ENCODE measurements at regions not wholly inside any gene's neighbourhood (a gene's known extent, or its start where the extent isn't known, plus 50 kb on each side); places are given as distances from the start of the nearest gene placed in this dataset.
"Not testable (repeated sequence)": the region's sequence is repeated elsewhere in the genome, so short reads cannot be mapped to it uniquely, and the experiment has no call there.

GRCh38 chr4:118410138-118410537 lies 57.3 kb upstream of the PRSS12 start:
- no peak for DNase-seq

DNA sequence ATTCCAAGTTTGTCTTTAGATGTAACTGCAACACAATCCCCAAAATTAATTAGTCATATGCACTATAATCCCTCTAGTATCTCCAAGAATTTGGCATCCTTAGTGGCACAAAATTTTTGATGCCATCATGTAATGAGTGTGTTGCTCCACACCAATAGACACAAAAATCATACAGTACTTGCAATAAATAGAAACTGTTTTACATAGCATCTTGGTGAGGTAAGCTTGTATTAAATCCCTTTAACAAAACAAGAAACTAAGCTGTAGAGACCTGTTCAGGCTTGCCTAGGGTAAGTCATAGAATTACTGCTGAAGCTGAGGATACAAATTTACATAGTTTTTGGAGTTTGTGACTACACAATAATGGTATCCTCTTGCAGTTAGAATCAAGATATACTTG lies 64.5 kb upstream of the PRSS12 start:
- DNase-seq, result no peak

GRCh38 chr4:118417800-118418199 lies 65.0 kb upstream of the PRSS12 start:
- DNase-seq, result not testable (repeated sequence)

DNA sequence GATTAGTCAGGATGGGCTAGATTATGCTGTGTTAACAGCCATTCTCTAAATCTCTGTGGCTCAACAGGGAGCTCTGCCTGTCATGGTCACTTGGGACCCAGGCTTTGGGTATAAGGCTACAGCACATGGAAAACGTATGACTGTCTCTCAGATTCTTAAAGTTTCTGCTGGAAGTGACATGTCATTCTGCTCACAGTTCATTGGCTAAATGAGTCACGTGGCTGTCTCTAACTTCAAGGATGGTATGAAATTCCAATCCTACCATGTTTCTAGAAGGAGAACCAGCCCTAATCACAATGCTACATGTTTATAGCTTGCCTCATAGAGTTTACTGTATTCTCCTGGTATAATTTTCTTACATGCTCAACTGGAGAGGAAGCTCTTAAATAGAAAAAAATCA lies 65.6 kb upstream of the PRSS12 start:
- not testable (repeated sequence) for DNase-seq

- DNase-seq, result not testable (repeated sequence)
Measured at GRCh38 chr4:118419626-118420025, 66.8 kb upstream of the PRSS12 start.

DNA sequence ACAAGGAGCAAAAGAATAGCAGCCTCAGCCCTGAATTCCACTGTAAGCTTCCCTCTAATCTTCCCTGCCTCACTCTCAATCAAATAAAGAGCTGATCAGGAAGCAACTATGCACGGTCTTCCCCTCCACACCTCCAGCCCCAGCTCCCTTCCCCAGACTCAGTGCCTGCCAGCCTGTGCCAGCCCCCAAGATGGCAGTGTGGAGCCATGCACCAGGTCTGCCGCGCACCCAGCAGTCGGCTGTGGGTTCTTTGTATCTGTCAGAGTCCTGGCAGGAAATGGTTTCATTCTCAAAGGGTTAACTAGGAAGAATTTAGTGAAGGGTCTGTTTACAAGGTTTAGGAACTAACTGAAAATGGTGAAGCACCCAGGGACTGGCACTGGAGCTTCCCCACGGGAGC lies 71.3 kb upstream of the PRSS12 start:
- peak; percentile 57 for DNase-seq

GRCh38 chr4:118428881-118429280 lies 76.1 kb upstream of the PRSS12 start:
- DNase-seq, result not testable (repeated sequence)

- not testable (repeated sequence) for DNase-seq
Measured at GRCh38 chr4:118432359-118432758, 79.6 kb upstream of the PRSS12 start.

GRCh38 chr4:118433612-118434375 lies 81.0 kb upstream of the PRSS12 start:
- DNase-seq, result not testable (repeated sequence)

DNA sequence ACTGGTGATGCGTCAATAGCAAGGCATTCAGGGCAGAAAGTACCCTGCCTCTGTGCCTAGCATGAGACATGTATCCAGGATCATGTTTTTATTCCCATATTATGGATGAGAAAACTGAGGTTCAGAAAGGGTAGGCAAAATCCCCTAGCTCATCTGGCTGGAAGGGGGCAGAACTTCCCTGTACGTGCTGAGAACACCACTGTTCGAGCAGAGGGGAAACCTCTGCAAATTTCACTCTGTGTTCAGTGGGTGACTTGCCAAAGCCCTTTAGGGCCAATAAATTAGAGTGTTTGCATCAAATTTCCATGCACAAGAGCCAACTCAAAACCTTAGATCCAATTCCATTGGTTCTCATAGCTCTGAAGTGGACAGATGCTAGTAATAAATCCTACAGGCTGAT lies 82.6 kb upstream of the PRSS12 start:
- not testable (repeated sequence) for DNase-seq

DNA sequence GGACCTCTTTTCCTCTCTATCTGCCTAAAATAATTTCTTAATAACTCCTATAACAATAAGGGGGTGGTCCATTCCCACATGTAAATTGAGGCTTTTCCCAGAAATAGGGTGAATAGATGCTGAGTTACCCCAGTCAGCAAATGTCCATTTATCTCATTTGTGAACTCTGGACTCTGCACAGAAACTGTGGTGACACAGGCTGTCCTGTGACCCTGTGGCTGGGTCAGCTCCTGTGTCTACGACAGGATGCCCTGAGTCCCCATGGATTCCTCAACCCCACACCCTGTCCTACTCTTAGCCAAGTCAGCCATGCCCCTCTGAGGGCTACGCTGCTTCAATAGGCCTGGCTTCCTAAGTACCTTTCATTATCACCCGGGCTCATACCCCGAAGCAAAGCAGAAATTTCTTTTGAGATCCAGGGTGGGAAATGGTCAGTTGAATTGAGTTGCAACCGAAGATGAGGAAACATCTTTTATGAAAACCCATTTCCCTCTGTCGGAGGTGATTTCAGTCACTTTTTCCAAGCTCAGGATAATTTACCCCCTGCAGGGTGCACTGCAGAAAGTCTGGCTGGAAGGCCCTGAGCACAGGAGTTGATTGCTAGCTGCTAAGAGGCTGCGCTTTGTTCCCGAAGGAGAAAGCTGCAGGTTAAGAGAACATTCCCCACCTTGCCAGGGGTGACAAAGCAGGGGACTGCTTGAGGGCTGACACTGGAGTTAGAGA lies 89.5 kb upstream of the PRSS12 start:
- DNase-seq, result not testable (repeated sequence)

GRCh38 chr4:118447397-118447796 lies 94.6 kb upstream of the PRSS12 start:
- not testable (repeated sequence) for DNase-seq

- DNase-seq, result not testable (repeated sequence)
Measured at GRCh38 chr4:118454857-118455256, 102.1 kb upstream of the PRSS12 start.

GRCh38 chr4:118461435-118461834 lies 108.6 kb upstream of the PRSS12 start:
- not testable (repeated sequence) for DNase-seq

- not testable (repeated sequence) for DNase-seq
Measured at GRCh38 chr4:118465831-118466230, 113.0 kb upstream of the PRSS12 start.

GRCh38 chr4:118474001-118474626 lies 121.3 kb upstream of the PRSS12 start:
- DNase-seq, result not testable (repeated sequence)

GRCh38 chr4:118474771-118475170 lies 122.0 kb upstream of the PRSS12 start:
- DNase-seq, result not testable (repeated sequence)

GRCh38 chr4:118475901-118476300 lies 123.1 kb upstream of the PRSS12 start:
- DNase-seq, result not testable (repeated sequence)

DNA sequence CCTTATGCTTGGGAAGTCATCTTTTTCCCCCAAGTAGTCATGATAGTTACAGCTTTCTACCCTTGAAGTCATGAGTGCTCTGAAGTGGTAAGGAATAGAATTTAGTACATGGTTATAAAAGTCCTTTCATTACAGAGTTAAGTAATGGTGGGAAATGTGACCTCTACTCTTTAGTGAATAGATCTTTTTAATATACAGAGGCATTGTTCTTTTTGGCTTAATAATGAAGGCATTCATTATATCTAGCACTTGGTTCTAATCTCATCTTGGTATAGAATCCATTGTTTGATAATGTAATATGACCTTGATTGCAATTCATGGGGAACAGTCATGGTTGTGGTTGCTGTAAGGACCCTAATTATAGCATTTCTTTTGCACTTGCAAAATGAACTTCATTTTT lies 125.0 kb upstream of the PRSS12 start:
- DNase-seq, result not testable (repeated sequence)

DNA sequence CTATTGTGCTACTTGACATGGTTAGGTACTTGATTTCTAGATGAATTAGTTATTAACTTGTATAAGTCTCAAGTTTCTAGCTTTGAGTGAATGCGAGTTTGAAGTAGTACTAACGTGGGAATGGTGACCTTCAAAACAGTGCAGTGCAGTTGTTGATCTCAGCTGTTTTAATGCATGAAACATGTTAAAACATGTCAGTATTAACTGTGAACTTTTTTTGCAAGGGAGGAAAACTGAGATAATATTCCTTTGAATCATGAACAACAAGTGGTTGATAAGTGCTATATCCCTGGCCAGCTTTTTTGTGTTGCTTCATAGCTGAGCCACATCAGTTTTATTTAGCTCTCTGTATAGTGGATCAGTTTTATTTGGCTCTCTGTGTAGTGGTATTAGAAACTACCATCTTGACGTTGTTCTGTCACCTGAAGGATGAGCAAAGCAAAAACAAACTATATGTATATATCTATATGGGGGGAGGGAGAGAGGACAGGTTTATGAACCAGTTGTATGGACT lies 133.1 kb upstream of the PRSS12 start:
- not testable (repeated sequence) for DNase-seq

DNA sequence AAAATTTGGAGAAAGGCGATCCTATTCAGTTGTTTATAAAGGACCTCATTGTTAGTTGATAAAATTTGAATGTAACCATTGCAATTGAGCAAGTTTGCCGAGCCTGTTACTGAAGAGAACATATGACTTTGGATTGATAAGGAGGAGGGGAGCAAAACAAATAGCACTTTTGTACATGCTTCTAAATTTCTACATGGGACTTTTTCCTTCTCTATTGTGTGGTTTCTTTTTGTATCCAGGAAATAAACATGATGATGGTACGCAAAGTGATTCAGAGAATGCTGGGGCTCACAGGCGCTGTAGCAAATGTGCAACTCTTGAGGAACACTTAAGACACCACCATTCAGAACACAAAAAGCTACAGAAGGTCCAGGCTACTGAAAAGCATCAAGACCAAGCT lies 140.2 kb upstream of the PRSS12 start:
- not testable (repeated sequence) for DNase-seq

DNA sequence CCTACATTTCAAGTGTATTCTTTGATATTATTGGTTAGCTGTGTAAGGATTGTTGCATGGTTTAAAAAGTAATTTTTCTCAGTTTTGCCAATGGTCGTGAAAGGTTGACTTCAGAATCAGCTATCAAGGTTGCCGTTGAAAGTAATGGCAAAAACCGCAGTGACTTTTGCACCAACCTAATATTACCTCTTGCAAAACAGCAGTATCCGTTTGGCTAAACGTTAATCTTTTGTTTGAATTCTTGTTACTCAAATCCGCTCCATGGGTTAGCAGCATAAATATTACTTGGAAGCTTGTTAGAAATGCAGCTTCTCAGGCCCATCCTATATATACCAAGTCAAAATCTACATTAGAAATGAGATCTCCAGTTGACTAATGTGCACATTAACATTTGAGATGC lies 141.6 kb upstream of the PRSS12 start:
- DNase-seq, result not testable (repeated sequence)

DNA sequence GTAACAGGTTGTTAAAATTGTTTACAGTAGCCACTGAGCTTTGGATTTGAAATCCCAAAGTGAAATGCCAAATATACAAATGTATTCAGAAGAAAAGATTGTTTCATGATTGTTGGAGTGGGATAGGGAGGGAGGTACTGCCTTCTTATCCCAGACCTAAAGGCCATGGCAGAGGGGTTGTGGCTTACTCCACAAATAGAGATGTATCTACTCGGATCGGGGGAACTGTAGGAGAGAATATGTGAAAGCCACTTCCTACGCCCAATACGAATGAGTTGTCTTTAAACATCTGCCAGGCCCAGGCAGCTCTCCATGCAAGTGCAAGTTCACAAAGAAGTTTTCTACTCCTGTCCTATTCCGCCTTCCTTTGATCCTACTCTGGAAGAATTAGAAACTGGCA lies 150.2 kb upstream of the PRSS12 start:
- DNase-seq, result not testable (repeated sequence)
